GM19372 (cell line): ENCODE measurements at regions not wholly inside any gene's neighbourhood (a gene's known extent, or its start where the extent isn't known, plus 50 kb on each side); places are given as distances from the start of the nearest gene placed in this dataset.
"Not testable (repeated sequence)": the region's sequence is repeated elsewhere in the genome, so short reads cannot be mapped to it uniquely, and the experiment has no call there.

Source experiments
- ATAC-seq: cut with Tn5 transposase; IDR thresholded peaks from one replicate; pipeline ENCODE4 v1.9.1; 2021; ENCODE audit warnings: mild to moderate bottlenecking, low read depth, moderate library complexity; ENCODE audit not compliant: unreplicated experiment

GRCh38 chr6:71049198-71049770, 92.4 kb upstream of the B3GAT2 start:
- ATAC-seq, result no peak

- ATAC-seq, result no peak
These were observed 96.6 kb upstream of the B3GAT2 start for GRCh38 chr6:71053475-71053874.

GRCh38 chr6:71056656-71057055, 99.8 kb upstream of the B3GAT2 start:
- ATAC-seq, result no peak

DNA sequence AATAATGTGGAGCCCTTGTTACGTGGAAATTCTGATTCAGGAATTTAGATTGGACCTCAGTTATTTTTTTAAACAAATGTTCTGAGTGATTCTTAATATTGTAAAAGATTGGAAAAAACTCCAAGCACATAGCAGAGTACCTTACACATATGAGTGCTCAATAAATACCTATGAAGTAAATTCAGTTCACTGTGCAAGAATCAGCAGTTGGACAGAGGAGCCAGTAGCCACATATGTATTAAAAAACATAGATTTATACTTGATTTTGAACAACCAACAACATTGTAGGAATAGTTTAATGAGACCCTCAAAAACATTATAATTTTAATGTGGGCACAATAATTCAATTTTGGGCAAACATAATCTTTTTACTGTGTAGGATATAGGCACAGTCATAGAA, 109.3 kb upstream of the B3GAT2 start:
- ATAC-seq, result no peak

GRCh38 chr6:71067816-71068215, 111.0 kb upstream of the B3GAT2 start:
- no peak for ATAC-seq

DNA sequence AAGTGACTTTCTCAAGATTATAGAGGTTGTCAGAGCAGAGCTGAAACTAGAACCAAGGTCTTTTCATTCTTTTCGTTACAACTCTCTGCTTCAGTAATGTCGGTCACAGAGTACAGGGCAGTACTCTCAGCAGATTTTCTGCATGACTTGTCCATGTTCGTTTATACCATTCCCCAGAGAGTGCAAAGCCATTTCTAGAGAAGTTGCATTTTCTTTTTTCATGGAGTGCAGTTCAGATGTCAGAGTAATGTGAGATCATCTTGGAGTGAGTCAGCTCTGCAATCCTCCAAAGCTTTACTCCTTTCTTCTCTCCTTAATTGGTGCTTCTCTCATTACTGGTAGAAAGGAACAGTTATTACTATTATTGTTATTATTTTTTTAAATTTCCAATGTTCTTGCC, 115.6 kb upstream of the B3GAT2 start:
- ATAC-seq, result no peak

DNA sequence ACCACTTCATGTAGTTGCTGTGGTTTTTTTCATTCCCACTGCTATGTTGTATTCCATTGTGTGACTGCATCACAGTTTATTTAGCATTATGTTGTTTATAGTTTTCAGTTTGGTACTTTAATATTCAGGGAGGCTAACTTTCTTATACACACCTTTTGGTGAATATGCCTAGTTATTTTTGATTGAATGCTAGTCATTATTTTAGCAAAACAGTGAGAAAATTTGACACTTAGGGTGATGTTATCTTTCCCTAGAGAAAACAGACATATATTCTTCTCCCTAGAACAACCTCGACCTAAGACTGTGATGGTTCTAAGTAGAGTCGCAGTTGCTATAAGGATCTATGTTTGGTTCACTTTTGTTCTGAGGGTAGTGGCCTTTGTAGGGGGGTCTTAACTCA, 120.8 kb upstream of the B3GAT2 start:
- no peak for ATAC-seq

- no peak for ATAC-seq
These were observed 122.8 kb upstream of the B3GAT2 start for GRCh38 chr6:71079677-71080076.

- ATAC-seq, result no peak
These were observed 123.3 kb upstream of the B3GAT2 start for GRCh38 chr6:71080133-71080532.

GRCh38 chr6:71080826-71081225, 124.0 kb upstream of the B3GAT2 start:
- ATAC-seq, result no peak

DNA sequence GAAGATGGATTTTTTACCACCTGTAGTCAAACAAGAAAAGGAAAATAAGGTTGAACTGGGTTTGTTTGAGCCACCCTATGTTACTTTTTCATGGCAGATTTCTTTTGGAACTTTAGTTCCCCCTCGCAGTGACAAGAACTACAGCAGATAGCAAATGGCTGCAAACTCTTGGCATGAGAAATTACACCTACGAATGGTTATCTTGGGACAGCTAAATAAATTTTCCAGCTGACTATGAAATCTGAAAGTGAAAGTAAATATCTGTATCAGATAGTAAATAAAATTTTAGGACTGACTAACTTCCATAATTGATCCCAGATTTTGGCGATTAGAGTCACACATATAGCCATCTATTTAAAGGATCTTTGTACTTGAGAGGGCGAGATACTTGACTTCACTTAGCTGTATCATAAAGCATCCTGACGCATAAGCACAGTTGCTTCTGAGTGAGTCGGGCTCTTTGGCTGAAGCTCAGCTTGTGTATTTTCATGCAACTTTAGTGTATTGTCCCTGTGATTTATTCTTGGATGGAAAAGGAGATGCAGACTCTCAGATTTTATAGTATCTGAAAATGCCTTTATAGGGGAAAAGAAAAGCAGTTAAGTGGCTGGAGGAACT, 125.3 kb upstream of the B3GAT2 start:
- no peak for ATAC-seq

DNA sequence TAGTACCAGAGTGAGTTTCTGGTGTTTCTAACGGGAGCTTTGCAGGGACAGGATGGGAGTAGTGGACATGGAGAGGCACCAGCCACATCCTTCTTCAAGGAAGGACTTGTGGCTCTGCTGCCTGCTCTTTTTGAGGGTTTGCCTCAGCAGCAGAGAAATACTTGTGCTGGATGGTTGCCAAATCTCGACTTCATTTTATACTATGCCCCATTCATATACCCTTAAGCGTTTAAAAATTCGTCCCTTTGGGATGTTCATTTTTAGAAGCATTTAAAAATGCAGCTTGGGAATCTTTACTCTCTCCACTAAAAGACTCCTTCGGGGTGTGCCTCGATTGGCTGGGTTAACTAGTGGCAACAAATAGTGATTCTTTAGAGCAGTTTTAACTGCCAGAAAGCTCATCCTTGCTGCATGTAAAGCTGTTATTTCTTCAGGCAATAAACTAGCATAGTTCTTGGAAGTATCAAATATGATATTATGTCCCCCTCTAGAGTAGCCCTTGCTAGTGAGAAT, 126.5 kb upstream of the B3GAT2 start:
- ATAC-seq, result no peak

- no peak for ATAC-seq
These were observed 131.3 kb upstream of the B3GAT2 start for GRCh38 chr6:71088166-71088565.

- ATAC-seq, result no peak
These were observed 133.4 kb upstream of the B3GAT2 start for GRCh38 chr6:71090217-71090616.

DNA sequence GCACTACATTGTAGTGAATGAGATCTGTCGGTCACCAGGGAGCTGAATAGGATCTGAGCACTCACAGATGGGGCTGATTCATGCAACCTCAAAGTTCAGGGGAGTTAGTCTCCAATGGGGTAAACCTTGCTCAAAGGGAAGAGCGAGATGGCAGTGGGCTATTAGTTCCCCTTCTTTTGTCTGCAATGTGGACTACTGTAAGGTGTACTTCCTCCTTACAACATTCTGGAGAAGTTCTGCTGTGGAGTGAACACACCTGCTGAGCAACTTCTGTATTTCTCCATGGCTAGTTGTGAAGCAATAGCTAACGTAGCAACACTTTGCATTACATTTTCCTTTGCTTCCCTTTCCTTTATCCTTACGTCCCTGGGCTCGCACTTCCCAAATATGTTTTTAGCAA, 134.3 kb upstream of the B3GAT2 start:
- ATAC-seq, result no peak

DNA sequence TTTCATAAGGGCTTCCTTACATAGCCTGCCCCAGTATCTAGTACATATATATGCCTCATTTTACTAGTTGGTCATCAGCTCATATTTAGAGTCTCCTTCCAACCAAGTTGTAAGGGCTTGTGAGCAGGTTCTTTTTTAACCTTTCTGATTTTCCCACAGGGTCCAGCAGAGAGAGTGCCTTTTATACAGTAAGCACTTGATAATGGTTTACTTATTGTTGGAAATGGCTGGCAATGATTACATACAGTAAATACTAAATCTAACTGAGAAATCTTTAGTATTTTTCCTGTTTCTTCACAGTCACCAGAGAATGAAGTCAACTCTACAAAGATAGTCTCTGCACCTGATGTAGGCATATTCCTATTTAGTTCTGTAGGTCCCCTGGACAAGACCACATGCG, 135.1 kb upstream of the B3GAT2 start:
- no peak for ATAC-seq

DNA sequence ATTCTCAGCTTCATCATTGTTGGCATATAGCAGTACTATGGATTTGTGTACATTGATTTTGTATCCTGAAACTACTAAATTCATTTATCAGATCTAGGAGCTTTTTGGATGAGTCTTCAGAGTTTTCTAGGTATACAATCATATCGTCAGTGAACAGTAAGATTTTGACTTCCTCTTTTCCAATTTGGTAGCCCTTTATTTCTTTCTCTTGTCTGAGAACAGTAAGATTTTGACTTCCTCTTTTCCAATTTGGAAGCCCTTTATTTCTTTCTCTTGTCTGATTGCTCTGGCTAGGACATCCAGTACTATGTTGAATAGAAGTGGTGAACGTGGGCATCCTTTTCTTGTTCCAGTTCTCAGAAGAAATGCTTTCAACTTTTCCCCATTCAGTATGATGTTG, 140.4 kb upstream of the B3GAT2 start:
- not testable (repeated sequence) for ATAC-seq

- no peak for ATAC-seq
These were observed 142.8 kb upstream of the B3GAT2 start for GRCh38 chr6:71099649-71100048.

DNA sequence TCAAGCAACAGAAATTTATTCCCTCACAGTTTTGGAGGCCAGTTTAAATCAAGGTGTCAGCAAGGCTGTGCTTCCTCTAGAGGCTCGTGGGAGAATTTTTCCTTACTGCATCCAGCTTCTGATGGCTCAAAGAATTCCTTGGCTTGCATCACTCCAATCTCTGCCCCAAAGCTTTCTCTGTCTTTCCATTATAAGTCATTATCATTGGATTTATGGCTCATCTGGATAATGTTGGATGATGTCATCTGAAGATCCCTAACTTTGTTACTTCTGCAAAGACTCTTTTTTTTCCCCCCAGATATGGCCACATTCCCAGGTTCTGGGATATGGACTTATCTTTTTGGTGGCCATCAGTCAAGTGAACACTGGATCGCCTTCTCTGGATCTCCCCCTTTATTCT, 146.3 kb upstream of the B3GAT2 start:
- no peak for ATAC-seq

DNA sequence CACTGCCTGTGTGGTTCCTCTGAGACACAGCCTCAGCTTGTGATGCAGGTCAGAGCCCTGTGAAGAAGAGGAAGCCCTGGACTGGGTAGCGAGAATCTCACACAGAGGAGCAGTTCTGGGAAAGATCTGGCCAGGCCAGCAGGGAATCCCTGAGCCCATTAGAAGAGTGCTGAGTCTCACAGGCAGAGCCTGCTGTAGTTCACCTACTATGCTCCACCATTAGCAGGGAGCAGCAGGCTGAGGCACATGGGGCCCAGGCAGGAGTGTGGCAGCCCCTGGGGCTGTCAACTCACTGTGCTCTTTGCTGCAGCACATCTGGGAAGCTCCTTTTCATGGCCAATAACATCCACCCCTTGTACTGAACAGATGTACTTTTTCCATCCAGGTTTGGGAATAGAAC, 146.8 kb upstream of the B3GAT2 start:
- no peak for ATAC-seq

GRCh38 chr6:71106276-71106675, 149.4 kb upstream of the B3GAT2 start:
- no peak for ATAC-seq

DNA sequence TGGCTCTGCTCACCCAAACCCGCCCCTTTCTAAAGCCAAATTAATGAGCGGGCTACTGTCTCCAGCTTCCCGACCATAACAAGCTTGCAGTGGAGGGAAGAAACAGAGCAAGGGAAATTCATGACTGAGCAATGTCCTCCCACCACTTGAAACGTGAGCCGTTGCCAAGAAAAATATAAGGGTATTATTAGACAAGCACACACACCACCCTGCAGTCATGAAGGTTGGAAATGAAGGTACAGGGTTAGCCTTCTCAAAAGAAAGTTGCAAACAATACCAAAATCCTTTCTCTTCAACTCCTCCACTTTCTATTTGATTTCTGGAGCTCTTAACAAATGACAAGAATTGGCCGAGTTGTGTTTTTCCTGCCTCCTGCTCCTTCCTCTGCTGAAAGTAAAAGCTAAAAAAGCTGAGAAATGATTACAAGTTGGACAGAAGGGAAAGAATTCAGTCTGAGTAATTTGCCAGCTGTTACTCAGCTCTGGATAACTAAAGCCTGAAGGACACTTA, 151.1 kb upstream of the B3GAT2 start:
- no peak for ATAC-seq
